Tibial nerve (tissue), 4 donors: ENCODE measurements at regions not wholly inside any gene's neighbourhood (a gene's known extent, or its start where the extent isn't known, plus 50 kb on each side); places are given as distances from the start of the nearest gene placed in this dataset.

Experiments
- EP300 ChIP-seq, 2 donors: sonication (generic); formaldehyde crosslinking; IDR thresholded peaks; one replicate each; pipeline ENCODE4 v1.6.1; 2017; ENCODE audit warnings: antibody characterized with exemption in 2 of 2, mild to moderate bottlenecking in 1 of 2
- POLR2A ChIP-seq, 2 donors: fragments of 450-650 bp; IDR thresholded peaks; one replicate each; pipeline ENCODE4 v1.6.1; 2017; ENCODE audit warnings: antibody characterized with exemption in 2 of 2, mild to moderate bottlenecking in 2 of 2, moderate library complexity in 2 of 2
- TF ChIP-seq, protein P1 (sequence below), 5 experiments: fragments of 200-600 bp in 3 of 5; fragments of 450-650 bp in 2 of 5; sonication (generic) in 3 of 5; IDR thresholded peaks; one replicate each; pipeline ENCODE4 v1.5.1; 2016 to 2019; ENCODE audit warnings: antibody characterized with exemption in 5 of 5, mild to moderate bottlenecking in 3 of 5, moderate library complexity in 2 of 5

DNA sequence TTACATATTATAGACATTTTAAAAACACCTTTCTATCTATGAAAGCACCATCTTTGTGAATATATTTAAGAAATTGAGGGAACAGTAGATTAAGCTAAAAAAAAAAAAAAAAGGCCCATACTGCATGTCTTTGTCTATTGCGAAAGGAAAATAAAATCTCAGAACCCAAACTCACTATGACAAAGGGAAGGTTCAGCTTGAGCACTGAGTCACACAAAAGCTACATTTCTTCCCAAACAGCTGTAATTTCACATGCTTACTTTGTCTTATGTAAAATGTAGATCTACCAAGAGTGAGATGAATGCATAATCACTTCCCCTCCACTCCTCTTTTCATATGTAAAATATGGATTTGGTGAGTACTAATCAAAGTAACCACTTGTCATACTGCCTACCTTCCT, 640.1 kb upstream of the KLF12 start:
- TF ChIP-seq, protein P1, sequence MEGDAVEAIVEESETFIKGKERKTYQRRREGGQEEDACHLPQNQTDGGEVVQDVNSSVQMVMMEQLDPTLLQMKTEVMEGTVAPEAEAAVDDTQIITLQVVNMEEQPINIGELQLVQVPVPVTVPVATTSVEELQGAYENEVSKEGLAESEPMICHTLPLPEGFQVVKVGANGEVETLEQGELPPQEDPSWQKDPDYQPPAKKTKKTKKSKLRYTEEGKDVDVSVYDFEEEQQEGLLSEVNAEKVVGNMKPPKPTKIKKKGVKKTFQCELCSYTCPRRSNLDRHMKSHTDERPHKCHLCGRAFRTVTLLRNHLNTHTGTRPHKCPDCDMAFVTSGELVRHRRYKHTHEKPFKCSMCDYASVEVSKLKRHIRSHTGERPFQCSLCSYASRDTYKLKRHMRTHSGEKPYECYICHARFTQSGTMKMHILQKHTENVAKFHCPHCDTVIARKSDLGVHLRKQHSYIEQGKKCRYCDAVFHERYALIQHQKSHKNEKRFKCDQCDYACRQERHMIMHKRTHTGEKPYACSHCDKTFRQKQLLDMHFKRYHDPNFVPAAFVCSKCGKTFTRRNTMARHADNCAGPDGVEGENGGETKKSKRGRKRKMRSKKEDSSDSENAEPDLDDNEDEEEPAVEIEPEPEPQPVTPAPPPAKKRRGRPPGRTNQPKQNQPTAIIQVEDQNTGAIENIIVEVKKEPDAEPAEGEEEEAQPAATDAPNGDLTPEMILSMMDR (IDR thresholded peaks at IDR 0.05), result no peak
- TF ChIP-seq EP300 (IDR thresholded peaks at IDR 0.05), result no peak
- no peak for TF ChIP-seq POLR2A (IDR thresholded peaks at IDR 0.05)
